Amygdala (tissue), 56 donors: ENCODE measurements at regions not wholly inside any gene's neighbourhood (a gene's known extent, or its start where the extent isn't known, plus 50 kb on each side); places are given as distances from the start of the nearest gene placed in this dataset.
"Not testable (repeated sequence)": the region's sequence is repeated elsewhere in the genome, so short reads cannot be mapped to it uniquely, and the experiment has no call there.

Experiments used
- DNase-seq, 56 donors: peaks; one replicate each; lab custom pipeline; 2025; lab: John Stamatoyannopoulos, UW

- no peak for DNase-seq
These were observed 228.7 kb downstream of the SKIDA1 start for GRCh38 chr10:21296575-21297355.

GRCh38 chr10:21293518-21294356, 231.7 kb downstream of the SKIDA1 start:
- no peak for DNase-seq

- peak in 19 of 56 donors; percentile 2 to 39 (median 8) for DNase-seq
These were observed 232.5 kb downstream of the SKIDA1 start for GRCh38 chr10:21292763-21293517.

- no peak for DNase-seq
These were observed 234.9 kb downstream of the SKIDA1 start for GRCh38 chr10:21290499-21291160.

- DNase-seq, result no peak
These were observed 235.5 kb downstream of the SKIDA1 start for GRCh38 chr10:21289961-21290360.

GRCh38 chr10:21289271-21289670, 236.2 kb downstream of the SKIDA1 start:
- no peak for DNase-seq

GRCh38 chr10:21285742-21286331, 239.6 kb downstream of the SKIDA1 start:
- no peak for DNase-seq

GRCh38 chr10:21285207-21285606, 240.3 kb downstream of the SKIDA1 start:
- no peak for DNase-seq

- DNase-seq, result no peak
These were observed 241.2 kb downstream of the SKIDA1 start for GRCh38 chr10:21284301-21284700.

GRCh38 chr10:21283053-21283452, 242.4 kb downstream of the SKIDA1 start:
- DNase-seq, result not testable (repeated sequence)

GRCh38 chr10:21281765-21282484, 243.6 kb downstream of the SKIDA1 start:
- no peak for DNase-seq

GRCh38 chr10:21280971-21281572, 244.4 kb downstream of the SKIDA1 start:
- DNase-seq, result no peak

- no peak for DNase-seq
These were observed 245.4 kb downstream of the SKIDA1 start for GRCh38 chr10:21280037-21280436.

GRCh38 chr10:21279217-21279575, 246.3 kb downstream of the SKIDA1 start:
- DNase-seq, result no peak

- peak in 47 of 56 donors; percentile 4 to 83 (median 32) for DNase-seq
These were observed 246.8 kb downstream of the SKIDA1 start for GRCh38 chr10:21278491-21279216.

GRCh38 chr10:21273400-21273968, 252.0 kb downstream of the SKIDA1 start:
- no peak for DNase-seq

- DNase-seq, result no peak
These were observed 252.7 kb downstream of the SKIDA1 start for GRCh38 chr10:21272643-21273399.
